Neural cell (in vitro differentiated cells): ENCODE measurements at regions not wholly inside any gene's neighbourhood (a gene's known extent, or its start where the extent isn't known, plus 50 kb on each side); places are given as distances from the start of the nearest gene placed in this dataset.

ENCODE experiments used
- H2AFZ ChIP-seq: fragments of 200-600, 300-800 bp; sonication (generic), shearing (Covaris generic); 2 replicates; pipeline ENCODE4 v1.6.0; 2014; ENCODE audit warnings: low read depth, mild to moderate bottlenecking, antibody characterized with exemption, low read length, moderate library complexity
- H3F3A ChIP-seq: fragments of 200-600 bp; shearing (Covaris generic); 2 replicates; pipeline ENCODE4 v1.6.1; 2016; ENCODE audit warnings: mild to moderate bottlenecking, moderate library complexity, mixed read lengths, antibody characterized with exemption, low read length; ENCODE audit not compliant: insufficient read depth, poor library complexity, severe bottlenecking
- H3K27ac ChIP-seq: fragments of 200-600, 300-800 bp; sonication (generic), shearing (Covaris generic); 2 replicates; pipeline ENCODE4 v1.5.1; 2014; ENCODE audit warnings: mild to moderate bottlenecking, low read length, moderate library complexity
- H3K27me3 ChIP-seq: fragments of 300-800, 200-600 bp; sonication (generic), shearing (Covaris generic); 2 replicates; pipeline ENCODE4 v1.6.0; 2014; ENCODE audit warnings: mild to moderate bottlenecking, low read depth, low read length, moderate library complexity; ENCODE audit not compliant: insufficient read depth
- H3K36me3 ChIP-seq: fragments of 300-800, 200-600 bp; sonication (generic), shearing (Covaris generic); 2 replicates; pipeline ENCODE4 v1.5.1; 2014; ENCODE audit warnings: mild to moderate bottlenecking, antibody characterized with exemption, low read length, moderate library complexity; ENCODE audit not compliant: insufficient read depth
- H3K4me2 ChIP-seq: fragments of 300-800, 200-600 bp; sonication (generic), shearing (Covaris generic); 2 replicates; pipeline ENCODE4 v1.6.0; 2014; ENCODE audit warnings: mild to moderate bottlenecking, low read length
- H3K4me3 ChIP-seq: fragments of 300-800, 200-600 bp; sonication (generic), shearing (Covaris generic); 2 replicates; pipeline ENCODE4 v1.5.1; 2014; ENCODE audit warnings: mild to moderate bottlenecking, low read length, moderate library complexity
- H3K79me2 ChIP-seq: fragments of 200-600 bp; shearing (Covaris generic); replicated peaks from 2 replicates; pipeline ENCODE4 v1.6.0; 2014; ENCODE audit warnings: mild to moderate bottlenecking, low read length, moderate library complexity; ENCODE audit not compliant: insufficient read depth
- H3K9ac ChIP-seq: fragments of 300-800, 200-600 bp; sonication (generic), shearing (Covaris generic); 2 replicates; pipeline ENCODE4 v1.6.1; 2016; ENCODE audit warnings: mild to moderate bottlenecking, low read length, mixed read lengths
- H3K9me2 ChIP-seq: fragments of 200-600 bp; shearing (Covaris generic); 2 replicates; pipeline ENCODE4 v1.6.1; 2016; ENCODE audit warnings: mild to moderate bottlenecking, low read length, mixed read lengths; ENCODE audit not compliant: insufficient read depth
- H3K9me3 ChIP-seq: fragments of 200-600, 300-800 bp; sonication (generic), shearing (Covaris generic); 2 replicates; pipeline ENCODE4 v1.6.1; 2016; ENCODE audit warnings: mild to moderate bottlenecking, mixed run types, low read length, moderate library complexity, mixed read lengths
- H4K20me1 ChIP-seq: fragments of 200-600 bp; shearing (Covaris generic); 2 replicates; pipeline ENCODE4 v1.6.1; 2016; ENCODE audit warnings: mild to moderate bottlenecking, mixed run types; ENCODE audit not compliant: insufficient read depth
- CTCF ChIP-seq: fragments of 450-650 bp; IDR thresholded peaks from 2 replicates; pipeline ENCODE4 v1.5.1; 2014; ENCODE audit warnings: antibody characterized with exemption, mild to moderate bottlenecking, moderate library complexity; ENCODE audit not compliant: poor library complexity, severe bottlenecking
- EP300 ChIP-seq: fragments of 450-650 bp; conservative IDR thresholded peaks from 2 replicates; pipeline ENCODE4 v1.6.1; 2014; ENCODE audit warnings: antibody characterized with exemption, mild to moderate bottlenecking, moderate library complexity; ENCODE audit not compliant: poor library complexity, severe bottlenecking
- EZH2 ChIP-seq: fragments of 200-600, 300-800 bp; shearing (Covaris generic), sonication (generic); IDR thresholded peaks from 2 replicates; pipeline ENCODE4 v1.6.1; 2014; ENCODE audit warnings: antibody characterized with exemption, low read length, borderline replicate concordance, mild to moderate bottlenecking; ENCODE audit not compliant: insufficient read depth, poor library complexity, severe bottlenecking
- MXI1 ChIP-seq: fragments of 450-650 bp; conservative IDR thresholded peaks from 2 replicates; pipeline ENCODE4 v1.6.1; 2014; ENCODE audit warnings: antibody characterized with exemption, mild to moderate bottlenecking; ENCODE audit not compliant: poor library complexity, severe bottlenecking
- POLR2AphosphoS5 ChIP-seq: IDR thresholded peaks from 2 replicates; pipeline ENCODE4 v1.6.1; 2012
- RAD21 ChIP-seq: fragments of 450-650 bp; conservative IDR thresholded peaks from 2 replicates; pipeline ENCODE4 v1.6.1; 2014; ENCODE audit warnings: antibody characterized with exemption, mild to moderate bottlenecking, moderate library complexity
- REST ChIP-seq: IDR thresholded peaks from 2 replicates; pipeline ENCODE4 v1.6.1; 2012; ENCODE audit warnings: borderline replicate concordance
- SMC3 ChIP-seq: fragments of 450-650 bp; conservative IDR thresholded peaks from 2 replicates; pipeline ENCODE4 v1.6.1; 2014; ENCODE audit warnings: antibody characterized with exemption, mild to moderate bottlenecking, moderate library complexity; ENCODE audit not compliant: poor library complexity
- TAF1 ChIP-seq: IDR thresholded peaks from 2 replicates; pipeline ENCODE4 v1.6.1; 2012; ENCODE audit warnings: low read depth

GRCh38 chr17:77526259-77526711 is 385.5 kb downstream of the SEC14L1 start:
- Histone ChIP-seq H3K9me2 (no peaks in the 10 kb centered on the region), H4K20me1 (no peaks in the 10 kb centered on the region), H3K4me2 (no peak overlapping the region), H2AFZ (no peak overlapping the region), H3K27me3 (peaks cover 5% of the 10 kb centered on the region), H3K4me3 (no peak overlapping the region), H3K9me3 (no peaks in the 10 kb centered on the region), H3K9ac (no peak overlapping the region), H3F3A (no peaks in the 10 kb centered on the region), H3K79me2 (no peaks in the 10 kb centered on the region), H3K36me3 (no peaks in the 10 kb centered on the region), H3K27ac (no peak overlapping the region)
- no peak for TF ChIP-seq MXI1
- no peak for TF ChIP-seq REST
- no peak for TF ChIP-seq TAF1

- Histone ChIP-seq H3K4me3 (no peak overlapping the region), H3F3A (no peaks in the 10 kb centered on the region), H2AFZ (no peak overlapping the region), H3K9me2 (no peaks in the 10 kb centered on the region), H3K27me3 (peaks cover 5% of the 10 kb centered on the region), H3K4me2 (no peak overlapping the region), H4K20me1 (no peaks in the 10 kb centered on the region), H3K9me3 (no peaks in the 10 kb centered on the region), H3K9ac (no peak overlapping the region), H3K36me3 (no peaks in the 10 kb centered on the region), H3K79me2 (no peaks in the 10 kb centered on the region), H3K27ac (no peak overlapping the region)
- no peak for TF ChIP-seq REST
- no peak for TF ChIP-seq CTCF
- TF ChIP-seq TAF1: no peak
- no peak for TF ChIP-seq SMC3
- TF ChIP-seq EP300: no peak
- TF ChIP-seq EZH2: no peak
- no peak for TF ChIP-seq POLR2AphosphoS5
- no peak for TF ChIP-seq MXI1
- no peak for TF ChIP-seq RAD21
These were observed 386.1 kb downstream of the SEC14L1 start for GRCh38 chr17:77526728-77527350.
